Breast epithelium (tissue), 3 donors: ENCODE measurements at regions not wholly inside any gene's neighbourhood (a gene's known extent, or its start where the extent isn't known, plus 50 kb on each side); places are given as distances from the start of the nearest gene placed in this dataset.

ENCODE experiments used
- CTCF ChIP-seq, 3 donors: fragments of 450-650 bp; IDR thresholded peaks; one replicate each; pipeline ENCODE4 v1.5.1; 2016 to 2017; ENCODE audit warnings: antibody characterized with exemption in 3 of 3, mild to moderate bottlenecking in 3 of 3, moderate library complexity in 3 of 3
- POLR2A ChIP-seq: fragments of 450-650 bp; IDR thresholded peaks from one replicate; pipeline ENCODE4 v1.6.1; 2016; ENCODE audit warnings: antibody characterized with exemption, mild to moderate bottlenecking, moderate library complexity

GRCh38 chr7:31398815-31399214 is 58.3 kb upstream of the NEUROD6 start:
- TF ChIP-seq CTCF (IDR thresholded peaks at IDR 0.05) (no peak), POLR2A (no peak)
